ENCODE measurements at regions not wholly inside any gene's neighbourhood (a gene's known extent, or its start where the extent isn't known, plus 50 kb on each side); places are given as distances from the start of the nearest gene placed in this dataset.

DNA sequence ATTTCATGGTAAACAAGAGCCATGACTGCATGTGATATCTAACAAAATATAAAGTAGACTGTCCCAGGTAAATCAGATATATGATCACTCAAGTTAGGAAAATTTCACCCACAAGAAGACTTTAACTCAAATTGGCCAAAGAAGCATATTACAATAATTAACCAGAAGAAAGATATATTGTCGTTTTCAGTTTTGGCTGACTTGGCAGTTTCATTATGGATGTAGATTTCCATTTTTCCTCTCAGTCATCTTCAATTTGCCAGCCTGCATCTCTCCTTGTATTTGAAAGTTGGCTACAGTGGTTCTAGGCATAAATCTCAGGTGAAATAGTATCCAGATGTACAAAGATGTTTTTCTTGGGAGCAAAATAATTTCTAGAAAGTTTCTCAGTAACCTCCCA is 761.6 kb downstream of the LRFN5 start:
- TF ChIP-seq EZH2 (IDR thresholded peaks at IDR 0.05; ENCODE audit: borderline replicate concordance, insufficient read depth, low read depth, low read length, poor library complexity, severe bottlenecking): no peak
- TF ChIP-seq, protein P1, sequence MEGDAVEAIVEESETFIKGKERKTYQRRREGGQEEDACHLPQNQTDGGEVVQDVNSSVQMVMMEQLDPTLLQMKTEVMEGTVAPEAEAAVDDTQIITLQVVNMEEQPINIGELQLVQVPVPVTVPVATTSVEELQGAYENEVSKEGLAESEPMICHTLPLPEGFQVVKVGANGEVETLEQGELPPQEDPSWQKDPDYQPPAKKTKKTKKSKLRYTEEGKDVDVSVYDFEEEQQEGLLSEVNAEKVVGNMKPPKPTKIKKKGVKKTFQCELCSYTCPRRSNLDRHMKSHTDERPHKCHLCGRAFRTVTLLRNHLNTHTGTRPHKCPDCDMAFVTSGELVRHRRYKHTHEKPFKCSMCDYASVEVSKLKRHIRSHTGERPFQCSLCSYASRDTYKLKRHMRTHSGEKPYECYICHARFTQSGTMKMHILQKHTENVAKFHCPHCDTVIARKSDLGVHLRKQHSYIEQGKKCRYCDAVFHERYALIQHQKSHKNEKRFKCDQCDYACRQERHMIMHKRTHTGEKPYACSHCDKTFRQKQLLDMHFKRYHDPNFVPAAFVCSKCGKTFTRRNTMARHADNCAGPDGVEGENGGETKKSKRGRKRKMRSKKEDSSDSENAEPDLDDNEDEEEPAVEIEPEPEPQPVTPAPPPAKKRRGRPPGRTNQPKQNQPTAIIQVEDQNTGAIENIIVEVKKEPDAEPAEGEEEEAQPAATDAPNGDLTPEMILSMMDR (IDR thresholded peaks at IDR 0.05): no peak
- Histone ChIP-seq H3K79me2 (ENCODE audit: control insufficient read depth, insufficient read depth, low read length) (no peaks in the 10 kb centered on the region), H3K4me3 (ENCODE audit: control extremely low read depth in 1 of 5, extremely low read depth in 1 of 5, insufficient read depth in 1 of 5, low read depth in 2 of 5, low read length in 4 of 5) (no peak overlapping the region), H3K36me3 (replicated peaks in 1 of 2; ENCODE audit: control extremely low read depth in 1 of 2, control insufficient read depth in 1 of 2, extremely low read depth in 1 of 2, insufficient read depth in 2 of 2, low read length in 1 of 2) (no peaks in the 10 kb centered on the region), H3K27me3 (replicated peaks in 1 of 4; ENCODE audit: control extremely low read depth in 1 of 4, control insufficient read depth in 3 of 4, insufficient read depth in 4 of 4, low read length in 3 of 4) (no peaks in the 10 kb centered on the region), H3K9me3 (ENCODE audit: control extremely low read depth in 1 of 3, control insufficient read depth in 2 of 3, insufficient read depth in 1 of 3, low read length in 2 of 3) (peaks cover 0 to 1% (median 0%) of the 10 kb centered on the region in 3 donors), H3K9ac (ENCODE audit: low read length) (no peak overlapping the region), H4K20me1 (ENCODE audit: control insufficient read depth, insufficient read depth, low read length, poor library complexity, severe bottlenecking) (no peaks in the 10 kb centered on the region), H2AFZ (ENCODE audit: insufficient read depth, low read depth, low read length, poor library complexity, severe bottlenecking) (no peak overlapping the region), H3K27ac (ENCODE audit: low read length in 2 of 2) (no peak overlapping the region), H3K4me1 (ENCODE audit: control insufficient read depth in 2 of 2, insufficient read depth in 2 of 2, low read length in 2 of 2) (no peaks in the 10 kb centered on the region), H3K4me2 (replicated peaks; ENCODE audit: low read depth, low read length, poor library complexity, severe bottlenecking) (no peak overlapping the region)
- ATAC-seq (ENCODE audit: low read depth) (no peak), DNase-seq (no peak)
- Mint-ChIP-seq H3K27me3 (no peaks in the 10 kb centered on the region), H3K9me3 (ENCODE audit: insufficient read depth) (no peaks in the 10 kb centered on the region), H3K4me1 (no peaks in the 10 kb centered on the region), H3K4me3 (no peak overlapping the region), H3K27ac (no peak overlapping the region)
- no CpG with 5 or more reads among the region's 1 CpG for WGBS (ENCODE audit: insufficient coverage)
- ChIA-PET CTCF (no interaction called here), POLR2A (no interaction called here)
- intact Hi-C loops (cut with micrococcal nuclease): no loop called here

DNA sequence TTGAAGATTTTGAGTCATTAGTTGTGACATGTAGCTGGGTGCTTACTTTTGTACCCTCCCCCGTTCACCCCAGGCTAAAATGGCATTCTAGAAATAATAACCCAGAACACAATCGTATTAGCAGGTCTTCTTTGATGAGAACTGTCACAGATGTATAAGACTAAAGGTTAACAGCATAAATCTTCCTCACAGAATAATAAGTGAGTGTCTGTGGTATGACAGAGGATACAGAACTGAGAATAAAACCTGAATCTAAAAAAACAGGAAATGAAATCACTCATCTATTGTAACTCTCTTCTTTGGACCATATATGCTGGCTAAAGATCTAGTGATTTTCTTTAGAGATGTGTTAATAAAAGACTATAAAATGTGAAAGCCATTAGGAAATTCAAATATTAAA is 746.6 kb downstream of the LRFN5 start:
- H3K27me3 ChIP-seq (replicated peaks in 1 of 4; ENCODE audit: control extremely low read depth in 1 of 4, control insufficient read depth in 3 of 4, insufficient read depth in 4 of 4, low read length in 3 of 4): no peaks in the 10 kb centered on the region
- CTCF ChIA-PET: interaction anchor here (0.6 kb wide), 1 partner anchor 43 kb away, joined by 3 read pairs; no protein-coding TSS in a partner anchor

More for the DNA sequence above, 746.6 kb downstream of the LRFN5 start:
- peaks cover 16% of the 10 kb centered on the region for H3K4me1 Mint-ChIP-seq
- intact Hi-C loops (cut with micrococcal nuclease): no loop called here
- Histone ChIP-seq H2AFZ (ENCODE audit: insufficient read depth, low read depth, low read length, poor library complexity, severe bottlenecking) (no peak overlapping the region), H4K20me1 (ENCODE audit: control insufficient read depth, insufficient read depth, low read length, poor library complexity, severe bottlenecking) (no peaks in the 10 kb centered on the region), H3K4me1 (ENCODE audit: control insufficient read depth in 2 of 2, insufficient read depth in 2 of 2, low read length in 2 of 2) (peaks cover 5 to 11% of the 10 kb centered on the region in 2 donors), H3K4me2 (replicated peaks; ENCODE audit: low read depth, low read length, poor library complexity, severe bottlenecking) (peak overlapping the region; percentile 21), H3K9me3 (ENCODE audit: control extremely low read depth in 1 of 3, control insufficient read depth in 2 of 3, insufficient read depth in 1 of 3, low read length in 2 of 3) (no peaks in the 10 kb centered on the region), H3K36me3 (replicated peaks in 1 of 2; ENCODE audit: control extremely low read depth in 1 of 2, control insufficient read depth in 1 of 2, extremely low read depth in 1 of 2, insufficient read depth in 2 of 2, low read length in 1 of 2) (no peaks in the 10 kb centered on the region), H3K79me2 (ENCODE audit: control insufficient read depth, insufficient read depth, low read length) (no peaks in the 10 kb centered on the region), H3K27ac (ENCODE audit: low read length in 2 of 2) (no peak overlapping the region), H3K4me3 (ENCODE audit: control extremely low read depth in 1 of 5, extremely low read depth in 1 of 5, insufficient read depth in 1 of 5, low read depth in 2 of 5, low read length in 4 of 5) (peak overlapping the region in 1 of 5 experiments; percentile 31), H3K9ac (ENCODE audit: low read length) (peak overlapping the region; percentile 17)
- no peak for TF ChIP-seq EZH2 (IDR thresholded peaks at IDR 0.05; ENCODE audit: borderline replicate concordance, insufficient read depth, low read depth, low read length, poor library complexity, severe bottlenecking)
- TF ChIP-seq, protein P1 (IDR thresholded peaks at IDR 0.05): no peak
- H3K27me3 Mint-ChIP-seq: no peaks in the 10 kb centered on the region
- H3K4me3 Mint-ChIP-seq: peak overlapping the region; percentile 2
- WGBS (ENCODE audit: insufficient coverage): no CpG with 5 or more reads among the region's 2 CpGs
- DNase-seq (peak; percentile 12), ATAC-seq (ENCODE audit: low read depth) (peak; percentile 73)
- POLR2A ChIA-PET: no interaction called here
- H3K9me3 Mint-ChIP-seq (ENCODE audit: insufficient read depth): no peaks in the 10 kb centered on the region
- peak overlapping the region; percentile 15 for H3K27ac Mint-ChIP-seq

All from B cell (primary cell).